GM23338 (cell line): ENCODE measurements at regions not wholly inside any gene's neighbourhood (a gene's known extent, or its start where the extent isn't known, plus 50 kb on each side); places are given as distances from the start of the nearest gene placed in this dataset.

ENCODE experiments used
- CREB1 ChIP-seq: fragments of 250-450 bp; sonication (Bioruptor Pico); IDR thresholded peaks from 2 replicates; pipeline ENCODE4 v1.5.0; 2020; ENCODE audit warnings: low read depth, mild to moderate bottlenecking, moderate library complexity
- EZH2 ChIP-seq: fragments of 200-600 bp; sonication (generic); IDR thresholded peaks from one replicate; pipeline ENCODE4 v1.8.0; 2017; ENCODE audit warnings: antibody characterized with exemption, mild to moderate bottlenecking, low read depth; ENCODE audit not compliant: unreplicated experiment
- TF ChIP-seq, protein P1 (sequence below), 2 experiments: fragments of 200-600 bp in 1 of 2; sonication (generic) in 1 of 2; conservative IDR thresholded peaks; 2 replicates each; pipeline versions ENCODE4 v1.5.1 to v1.6.1; 2016 to 2017; ENCODE audit warnings: antibody characterized with exemption in 2 of 2, low read depth in 2 of 2, mild to moderate bottlenecking in 2 of 2, moderate library complexity in 1 of 2

- TF ChIP-seq, protein P1, sequence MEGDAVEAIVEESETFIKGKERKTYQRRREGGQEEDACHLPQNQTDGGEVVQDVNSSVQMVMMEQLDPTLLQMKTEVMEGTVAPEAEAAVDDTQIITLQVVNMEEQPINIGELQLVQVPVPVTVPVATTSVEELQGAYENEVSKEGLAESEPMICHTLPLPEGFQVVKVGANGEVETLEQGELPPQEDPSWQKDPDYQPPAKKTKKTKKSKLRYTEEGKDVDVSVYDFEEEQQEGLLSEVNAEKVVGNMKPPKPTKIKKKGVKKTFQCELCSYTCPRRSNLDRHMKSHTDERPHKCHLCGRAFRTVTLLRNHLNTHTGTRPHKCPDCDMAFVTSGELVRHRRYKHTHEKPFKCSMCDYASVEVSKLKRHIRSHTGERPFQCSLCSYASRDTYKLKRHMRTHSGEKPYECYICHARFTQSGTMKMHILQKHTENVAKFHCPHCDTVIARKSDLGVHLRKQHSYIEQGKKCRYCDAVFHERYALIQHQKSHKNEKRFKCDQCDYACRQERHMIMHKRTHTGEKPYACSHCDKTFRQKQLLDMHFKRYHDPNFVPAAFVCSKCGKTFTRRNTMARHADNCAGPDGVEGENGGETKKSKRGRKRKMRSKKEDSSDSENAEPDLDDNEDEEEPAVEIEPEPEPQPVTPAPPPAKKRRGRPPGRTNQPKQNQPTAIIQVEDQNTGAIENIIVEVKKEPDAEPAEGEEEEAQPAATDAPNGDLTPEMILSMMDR (conservative IDR thresholded peaks at IDR 0.05; ENCODE audit: low read depth in 2 of 2), result no peak
- TF ChIP-seq EZH2 (no peak), CREB1 (CRISPR knock-in tag) (no peak)
These were observed 1519.6 kb downstream of the OTOL1 start for GRCh38 chr3:163016251-163016650.
